Ovary (tissue), 7 donors: ENCODE measurements at regions not wholly inside any gene's neighbourhood (a gene's known extent, or its start where the extent isn't known, plus 50 kb on each side); places are given as distances from the start of the nearest gene placed in this dataset.

Experiments used
- DNase-seq, 5 donors: peaks; one replicate each; pipeline ENCODE4 v3.0.0-alpha.2; 2019 to 2020
- H3K27ac ChIP-seq, 2 donors: fragments of 200-600 bp; one replicate each; pipeline versions ENCODE4 v1.5.1 to v1.8.0; 2019 to 2022
- H3K27me3 ChIP-seq: fragments of 200-600 bp; one replicate; pipeline ENCODE4 v1.8.0; 2022
- H3K36me3 ChIP-seq: fragments of 200-600 bp; sonication (generic); one replicate; pipeline ENCODE4 v1.5.1; 2019
- H3K4me1 ChIP-seq: one replicate; pipeline ENCODE4 v1.8.1; 2013; ENCODE audit warnings: mild to moderate bottlenecking, moderate library complexity; ENCODE audit not compliant: insufficient read depth
- H3K4me3 ChIP-seq: fragments of 200-600 bp; sonication (generic); one replicate; pipeline ENCODE4 v1.5.1; 2017
- H3K9me3 ChIP-seq, 2 donors: fragments of 200-600 bp in 1 of 2; sonication (generic) in 1 of 2; one replicate each; pipeline versions ENCODE4 v1.5.1 to v1.8.1; 2013 to 2019; ENCODE audit warnings: mild to moderate bottlenecking in 1 of 2, moderate library complexity in 1 of 2
- CTCF ChIP-seq, 3 donors: fragments of 450-650 bp in 2 of 3; fragments of 200-600 bp in 1 of 3; IDR thresholded peaks; one replicate each; pipeline versions ENCODE4 v1.5.1 to v1.8.0; 2016 to 2022; ENCODE audit warnings: antibody characterized with exemption in 3 of 3, mild to moderate bottlenecking in 1 of 3
- EP300 ChIP-seq: sonication (generic); formaldehyde crosslinking; IDR thresholded peaks from one replicate; pipeline ENCODE4 v1.6.1; 2017; ENCODE audit warnings: antibody characterized with exemption
- POLR2A ChIP-seq: fragments of 450-650 bp; IDR thresholded peaks from one replicate; pipeline ENCODE4 v1.6.1; 2017; ENCODE audit warnings: antibody characterized with exemption, mild to moderate bottlenecking, moderate library complexity
- WGBS, 3 donors: extraction: QIAGEN DNeasy Blood & Tissue Kit in 1 of 3; methylation state at CpG; one replicate each; pipeline versions ENCODE4 v1.1.5 to v1.1.7; 2013 to 2017; 5-methylcytosine and 5-hydroxymethylcytosine counted together
- intact Hi-C, 4 donors: fragments of 100-400 bp; cut with DNase I; formaldehyde crosslinking; loops; one replicate each; pipeline versions ENCODE4 v1.11.0 to v1.15.1; 2022 to 2023
- donor health status: DM: no; HTN: no; CAD: no; lungs with moderate emphysema.
- donor health status: DM: no; HTN: no; CAD: no.
- donor health status: Bipolar disorder and iron deficiency.
- donor health status: DM: no; HTN: no; CAD: no.
- donor health status: DM: yes; HTN: yes; CAD: no.

GRCh38 chr12:46892034-46892705 is 66.4 kb upstream of the SLC38A4 start:
- TF ChIP-seq CTCF (IDR thresholded peaks at IDR 0.05) = no peak
- no peak for TF ChIP-seq POLR2A
- TF ChIP-seq EP300 = no peak
- intact Hi-C loops = no loop called here
- Histone ChIP-seq H3K27ac (no peak overlapping the region), H3K4me3 (no peak overlapping the region), H3K9me3 (no peaks in the 10 kb centered on the region), H3K27me3 (no peaks in the 10 kb centered on the region), H3K36me3 (no peaks in the 10 kb centered on the region), H3K4me1 (no peaks in the 10 kb centered on the region)
- DNase-seq = no peak
- WGBS, 3 donors = 42 to 48% (median 47%) methylated on average over 11 of the region's 11 CpGs

GRCh38 chr12:46892887-46893286 is 67.1 kb upstream of the SLC38A4 start:
- no peak for DNase-seq
- intact Hi-C loops = no loop called here
- no peaks in the 10 kb centered on the region for H3K27me3 ChIP-seq
- TF ChIP-seq CTCF (IDR thresholded peaks at IDR 0.05) (no peak), EP300 (no peak), POLR2A (no peak)
- H3K27ac ChIP-seq = no peak overlapping the region
- 58 to 67% (median 59%) methylated on average over 4 of the region's 4 CpGs for WGBS, 3 donors
- H3K4me3 ChIP-seq = no peak overlapping the region
- no peaks in the 10 kb centered on the region for H3K9me3 ChIP-seq
- no peaks in the 10 kb centered on the region for H3K36me3 ChIP-seq
- H3K4me1 ChIP-seq = no peaks in the 10 kb centered on the region

GRCh38 chr12:46893434-46893833 is 67.6 kb upstream of the SLC38A4 start:
- no peak for DNase-seq
- no peaks in the 10 kb centered on the region for H3K9me3 ChIP-seq
- no peak overlapping the region for H3K27ac ChIP-seq
- WGBS, 3 donors = 95 to 96% (median 96%) methylated on average over 1 of the region's 1 CpG
- TF ChIP-seq POLR2A (no peak), EP300 (no peak), CTCF (IDR thresholded peaks at IDR 0.05) (no peak)
- no peaks in the 10 kb centered on the region for H3K27me3 ChIP-seq
- H3K36me3 ChIP-seq = no peaks in the 10 kb centered on the region
- H3K4me3 ChIP-seq = no peak overlapping the region
- H3K4me1 ChIP-seq = no peaks in the 10 kb centered on the region
- intact Hi-C loops = no loop called here

- Histone ChIP-seq H3K9me3 (no peaks in the 10 kb centered on the region), H3K27ac (no peak overlapping the region), H3K4me3 (no peak overlapping the region), H3K27me3 (no peaks in the 10 kb centered on the region), H3K36me3 (no peaks in the 10 kb centered on the region), H3K4me1 (no peaks in the 10 kb centered on the region)
- TF ChIP-seq CTCF (IDR thresholded peaks at IDR 0.05) (no peak), POLR2A (no peak), EP300 (no peak)
- DNase-seq = no peak
- intact Hi-C loops = loop anchor here in 2 of 4 donors (2.0 kb wide), 2 partner anchors 21 to 37 kb away; no protein-coding TSS in a partner anchor
- 4 to 8% (median 7%) methylated on average over 3 of the region's 3 CpGs for WGBS, 3 donors
Measured at GRCh38 chr12:46895726-46896125, 69.9 kb upstream of the SLC38A4 start.
